Choroid plexus epithelial cell (primary cell): ENCODE measurements at regions not wholly inside any gene's neighbourhood (a gene's known extent, or its start where the extent isn't known, plus 50 kb on each side); places are given as distances from the start of the nearest gene placed in this dataset.
A peak's percentile ranks its signal among the peaks of the same experiment; 100 is the strongest.

Experiments
- DNase-seq: peaks from one replicate; pipeline ENCODE4 v3.0.0-alpha.2; 2010; ENCODE audit warnings: low read depth
- H3K4me3 ChIP-seq: 2 replicates; pipeline ENCODE4 v1.5.1; 2011; ENCODE audit warnings: low read depth, mild to moderate bottlenecking, control low read depth, low read length, moderate library complexity
- TF ChIP-seq, protein P1 (sequence below): conservative IDR thresholded peaks from 2 replicates; pipeline ENCODE4 v1.5.1; 2011; ENCODE audit warnings: low read depth, mild to moderate bottlenecking, control low read depth, inconsistent platforms, low read length, moderate library complexity

DNA sequence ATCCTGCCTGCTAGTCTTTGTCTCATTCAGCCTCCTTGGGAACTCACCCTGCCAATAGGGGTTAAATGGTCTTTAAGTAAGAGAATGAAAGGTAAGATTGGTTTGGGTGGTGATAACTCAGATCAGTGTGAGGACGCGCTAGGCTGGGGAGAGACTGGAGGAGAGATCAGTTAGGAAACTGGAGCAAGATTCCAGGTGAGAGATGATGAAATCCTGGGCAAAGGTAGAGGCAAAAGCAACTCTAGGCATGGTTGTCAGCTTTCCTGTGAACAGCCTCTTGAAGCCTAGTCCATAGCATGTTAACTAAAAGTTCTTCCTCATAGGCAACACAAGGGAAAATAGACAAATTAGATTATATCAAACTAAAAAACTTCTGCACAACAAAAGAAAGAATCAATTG, 145.2 kb upstream of the ANKRD28 start:
- TF ChIP-seq, protein P1, sequence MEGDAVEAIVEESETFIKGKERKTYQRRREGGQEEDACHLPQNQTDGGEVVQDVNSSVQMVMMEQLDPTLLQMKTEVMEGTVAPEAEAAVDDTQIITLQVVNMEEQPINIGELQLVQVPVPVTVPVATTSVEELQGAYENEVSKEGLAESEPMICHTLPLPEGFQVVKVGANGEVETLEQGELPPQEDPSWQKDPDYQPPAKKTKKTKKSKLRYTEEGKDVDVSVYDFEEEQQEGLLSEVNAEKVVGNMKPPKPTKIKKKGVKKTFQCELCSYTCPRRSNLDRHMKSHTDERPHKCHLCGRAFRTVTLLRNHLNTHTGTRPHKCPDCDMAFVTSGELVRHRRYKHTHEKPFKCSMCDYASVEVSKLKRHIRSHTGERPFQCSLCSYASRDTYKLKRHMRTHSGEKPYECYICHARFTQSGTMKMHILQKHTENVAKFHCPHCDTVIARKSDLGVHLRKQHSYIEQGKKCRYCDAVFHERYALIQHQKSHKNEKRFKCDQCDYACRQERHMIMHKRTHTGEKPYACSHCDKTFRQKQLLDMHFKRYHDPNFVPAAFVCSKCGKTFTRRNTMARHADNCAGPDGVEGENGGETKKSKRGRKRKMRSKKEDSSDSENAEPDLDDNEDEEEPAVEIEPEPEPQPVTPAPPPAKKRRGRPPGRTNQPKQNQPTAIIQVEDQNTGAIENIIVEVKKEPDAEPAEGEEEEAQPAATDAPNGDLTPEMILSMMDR = no peak
- H3K4me3 ChIP-seq = no peak overlapping the region
- DNase-seq = no peak

DNA sequence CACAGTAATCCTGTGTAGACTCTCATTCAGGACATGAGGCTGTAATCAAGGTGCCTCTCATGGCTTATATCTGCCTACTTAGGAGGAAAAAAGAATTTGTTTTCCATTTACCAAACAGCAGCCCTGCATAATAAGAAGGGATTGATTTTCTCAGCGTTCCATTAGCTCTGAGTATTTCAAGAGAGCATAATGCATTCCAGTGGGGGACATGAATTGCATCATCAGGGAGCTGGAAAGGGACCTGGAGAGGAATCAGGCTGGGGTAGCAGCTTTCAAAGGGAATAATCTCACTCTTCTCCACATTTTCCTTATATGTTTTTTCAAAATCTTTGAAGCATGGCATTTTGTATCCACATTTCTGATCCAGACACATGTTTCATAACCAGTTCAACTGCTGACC, 150.6 kb upstream of the ANKRD28 start:
- DNase-seq = no peak
- H3K4me3 ChIP-seq = no peak overlapping the region
- TF ChIP-seq, protein P1 = no peak

DNA sequence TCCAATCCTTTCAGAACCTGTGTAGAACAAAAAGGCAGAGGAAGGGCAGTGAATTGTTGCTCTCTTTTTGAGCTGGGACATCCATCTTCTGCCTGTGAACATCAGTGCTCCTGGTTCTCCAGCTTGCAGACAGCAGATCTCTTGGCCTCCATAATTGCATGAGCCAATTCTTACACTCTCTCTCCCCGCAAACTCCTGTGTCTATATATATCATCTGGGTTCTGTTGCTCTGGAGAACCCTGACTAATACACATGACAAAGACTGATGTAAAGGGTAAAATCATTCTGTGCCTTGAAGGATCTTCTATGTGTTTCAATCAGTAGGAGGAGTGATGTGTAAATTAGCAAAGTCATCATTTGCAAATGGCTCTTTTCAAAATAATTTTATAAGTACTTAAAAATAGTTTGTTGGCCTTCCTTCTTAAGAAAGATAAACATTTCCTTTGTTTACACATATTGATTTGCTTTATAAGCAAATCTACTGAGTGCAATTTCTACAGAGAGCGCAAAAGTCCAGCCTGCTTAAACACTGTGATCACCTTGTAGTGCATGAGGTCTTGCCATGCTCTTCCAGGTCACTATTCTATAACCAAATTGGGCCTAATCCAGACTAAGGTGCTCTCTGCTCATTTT, 154.9 kb upstream of the ANKRD28 start:
- no peak for DNase-seq
- H3K4me3 ChIP-seq = no peak overlapping the region
- TF ChIP-seq, protein P1 = no peak

- no peak overlapping the region for H3K4me3 ChIP-seq
- TF ChIP-seq, protein P1 = peak; percentile 17
- no peak for DNase-seq
Observed at GRCh38 chr3:15953841-15954240, 156.1 kb upstream of the ANKRD28 start.

DNA sequence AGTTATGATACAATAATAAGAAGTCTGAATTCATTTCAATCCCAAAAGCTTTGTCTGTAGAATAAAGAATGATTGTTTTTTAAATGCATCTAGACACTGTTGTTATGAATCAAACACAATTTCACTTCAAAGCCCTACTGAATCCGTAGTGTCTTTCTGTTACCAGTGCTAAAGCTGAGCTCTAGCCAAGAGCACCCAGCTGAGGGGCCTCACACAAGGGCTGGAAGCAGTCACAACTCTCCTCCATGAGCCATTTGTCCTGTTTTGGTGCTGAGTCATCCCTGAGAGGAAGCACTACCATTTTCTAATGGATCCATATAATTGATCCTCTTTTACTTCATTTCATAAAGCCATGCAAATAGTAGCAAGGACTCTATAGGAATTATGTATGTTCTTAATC, 158.2 kb upstream of the ANKRD28 start:
- TF ChIP-seq, protein P1 = no peak
- no peak overlapping the region for H3K4me3 ChIP-seq
- DNase-seq = peak; percentile 61

DNA sequence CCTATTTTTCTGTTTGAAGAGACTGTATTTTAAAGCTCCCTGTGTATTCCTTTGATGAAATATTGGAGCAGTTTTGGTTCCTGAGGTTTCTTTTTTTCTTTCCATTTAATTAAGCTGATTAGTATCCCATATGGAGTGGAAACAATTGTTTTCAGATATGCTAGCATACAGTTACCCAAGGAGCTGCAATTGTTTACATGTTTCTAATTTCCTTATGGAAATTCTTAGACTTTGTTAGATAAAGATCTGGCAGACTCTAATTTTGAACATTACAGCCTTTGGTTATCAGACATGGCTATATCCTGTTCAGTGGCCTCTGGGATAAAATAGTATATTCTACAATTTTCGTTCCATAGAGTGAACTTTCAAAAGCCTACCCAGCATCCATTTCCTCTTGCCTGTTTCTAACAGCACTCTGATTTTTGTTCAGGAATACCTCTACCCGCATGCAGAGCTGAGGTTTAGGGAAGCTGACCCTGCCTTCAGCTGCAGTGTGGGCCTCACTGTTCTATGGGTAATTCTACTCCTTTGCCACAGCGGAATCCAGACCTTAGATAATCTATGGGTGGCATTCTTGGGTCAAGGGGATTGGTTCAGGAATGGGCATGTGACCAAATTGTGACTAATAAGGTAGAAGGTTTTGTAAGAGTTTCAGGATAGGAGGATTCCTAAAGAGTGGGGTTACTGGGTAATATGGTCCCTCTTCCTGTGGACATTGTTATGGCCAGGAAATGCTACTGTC, 161.1 kb upstream of the ANKRD28 start:
- DNase-seq = peak; percentile 22
- no peak overlapping the region for H3K4me3 ChIP-seq
- TF ChIP-seq, protein P1 = no peak

DNA sequence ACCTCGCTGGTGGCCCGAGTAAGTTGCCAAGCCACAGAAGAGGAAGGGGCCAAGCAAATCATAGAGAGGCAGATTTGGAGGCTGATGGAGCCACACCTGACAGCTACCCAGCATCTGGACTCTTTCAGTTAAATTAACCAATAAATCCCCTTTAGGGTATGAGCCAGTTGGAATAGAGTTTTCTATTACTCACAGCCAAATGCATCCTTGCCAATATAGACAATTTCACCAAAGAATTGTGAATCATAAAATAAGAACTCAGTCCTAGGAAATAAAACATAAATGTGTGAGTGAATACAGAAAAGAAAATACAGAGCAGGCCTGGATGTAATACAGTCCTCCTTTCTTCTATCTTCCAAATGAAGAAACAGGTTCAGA, 161.6 kb upstream of the ANKRD28 start:
- no peak for DNase-seq
- TF ChIP-seq, protein P1 = no peak
- H3K4me3 ChIP-seq = no peak overlapping the region
